HG03280 (cell line): ENCODE measurements at regions not wholly inside any gene's neighbourhood (a gene's known extent, or its start where the extent isn't known, plus 50 kb on each side); places are given as distances from the start of the nearest gene placed in this dataset.

ENCODE experiments used
- ATAC-seq: cut with Tn5 transposase; IDR thresholded peaks from one replicate; pipeline ENCODE4 v1.9.1; 2021; ENCODE audit warnings: mild to moderate bottlenecking, moderate library complexity; ENCODE audit not compliant: unreplicated experiment

- ATAC-seq = no peak
Observed at GRCh38 chr3:94258851-94259250, 196.0 kb downstream of the NSUN3 start.

- no peak for ATAC-seq
Observed at GRCh38 chr3:94259291-94259690, 196.4 kb downstream of the NSUN3 start.

GRCh38 chr3:94269763-94270162 is 206.9 kb downstream of the NSUN3 start:
- no peak for ATAC-seq

GRCh38 chr3:94272016-94272415 is 209.2 kb downstream of the NSUN3 start:
- no peak for ATAC-seq

GRCh38 chr3:94280958-94281357 is 218.1 kb downstream of the NSUN3 start:
- no peak for ATAC-seq

GRCh38 chr3:94285872-94286271 is 223.0 kb downstream of the NSUN3 start:
- ATAC-seq = no peak

GRCh38 chr3:94291686-94292085 is 228.8 kb downstream of the NSUN3 start:
- ATAC-seq = no peak

- no peak for ATAC-seq
Observed at GRCh38 chr3:94292151-94292550, 229.3 kb downstream of the NSUN3 start.

- no peak for ATAC-seq
Observed at GRCh38 chr3:94293793-94294195, 230.9 kb downstream of the NSUN3 start.

- ATAC-seq = no peak
Observed at GRCh38 chr3:94294806-94295205, 231.9 kb downstream of the NSUN3 start.

- no peak for ATAC-seq
Observed at GRCh38 chr3:94299716-94300115, 236.9 kb downstream of the NSUN3 start.

GRCh38 chr3:94301366-94301765 is 238.5 kb downstream of the NSUN3 start:
- ATAC-seq = no peak

- no peak for ATAC-seq
Observed at GRCh38 chr3:94303266-94303665, 240.4 kb downstream of the NSUN3 start.

- no peak for ATAC-seq
Observed at GRCh38 chr3:94303897-94304296, 241.0 kb downstream of the NSUN3 start.

GRCh38 chr3:94304954-94305353 is 242.1 kb downstream of the NSUN3 start:
- no peak for ATAC-seq

GRCh38 chr3:94305835-94306611 is 243.2 kb downstream of the NSUN3 start:
- no peak for ATAC-seq

GRCh38 chr3:94307588-94307987 is 244.7 kb downstream of the NSUN3 start:
- no peak for ATAC-seq

GRCh38 chr3:94308767-94309166 is 245.9 kb downstream of the NSUN3 start:
- no peak for ATAC-seq

GRCh38 chr3:94310341-94311135 is 247.7 kb downstream of the NSUN3 start:
- ATAC-seq = no peak

- ATAC-seq = no peak
Observed at GRCh38 chr3:94311651-94312050, 248.8 kb downstream of the NSUN3 start.

GRCh38 chr3:94314218-94314883 is 251.5 kb downstream of the NSUN3 start:
- no peak for ATAC-seq

- no peak for ATAC-seq
Observed at GRCh38 chr3:94317017-94317416, 254.2 kb downstream of the NSUN3 start.
